K562 (cell line): ENCODE measurements at regions not wholly inside any gene's neighbourhood (a gene's known extent, or its start where the extent isn't known, plus 50 kb on each side); places are given as distances from the start of the nearest gene placed in this dataset.

ENCODE experiments used
- ATAC-seq: fragments of 200-7000 bp; cut with Tn5 transposase; 3 replicates; pipeline ENCODE4 v1.9.1; 2020; ENCODE audit warnings: moderate library complexity
- BruUV-seq: library from RNA; stranded (reverse); fragments of 400-500 nt; replicated peaks from 2 replicates; lab custom pipeline; 2021; lab: Mats Ljungman, UMichigan
- CTCF ChIA-PET: fragments of 300-600 bp; formaldehyde crosslinking; extraction: SDS; loops from one replicate; lab custom pipeline; 2021; ENCODE audit warnings: low intra/inter-chr PET ratio; lab: Yijun Ruan, JAX
- POLR2A ChIA-PET: fragments of 300-600, 350-650 bp; sonication (Branson Sonifier 250); formaldehyde crosslinking; extraction: SDS; loops from one replicate; lab custom pipeline; 2021; ENCODE audit warnings: antibody characterized with exemption, inconsistent platforms; lab: Yijun Ruan, JAX
- DNase-seq, 4 experiments: peaks; one replicate each; pipeline versions ENCODE4 v3.0.0 to v3.0.0-alpha.2; 2011 to 2018; ENCODE audit warnings: low spot score in 3 of 4, mixed read lengths in 3 of 4; ENCODE audit errors: extremely low read depth in 1 of 4
- FAIRE-seq: peaks from 2 replicates; lab custom pipeline; 2011; peaks lifted over from hg19 to GRCh38; lab: Jason Lieb, UNC
- H2AFZ ChIP-seq: 2 replicates; pipeline ENCODE4 v1.6.0; 2011; ENCODE audit warnings: low read depth, low read length, control low read depth, inconsistent platforms
- H3K27ac ChIP-seq: fragments of 200-600 bp; 3 replicates; pipeline ENCODE4 v1.8.0; 2011; ENCODE audit warnings: low read depth, mild to moderate bottlenecking, control low read depth, inconsistent platforms, low read length, moderate library complexity, mixed read lengths; ENCODE audit errors: extremely low read depth
- H3K27me3 ChIP-seq, 2 experiments: fragments of 300-600 bp in 1 of 2; 2 replicates in 1 of 2; 3 replicates in 1 of 2; pipeline versions ENCODE4 v1.6.0 to v1.8.0; 2011; ENCODE audit warnings: inconsistent platforms in 2 of 2, low read length in 2 of 2, mild to moderate bottlenecking in 1 of 2, mixed read lengths in 1 of 2, moderate library complexity in 1 of 2; ENCODE audit not compliant: control insufficient read depth in 2 of 2, insufficient read depth in 2 of 2
- H3K36me3 ChIP-seq: fragments of 300-600 bp; 3 replicates; pipeline ENCODE4 v1.8.0; 2011; ENCODE audit warnings: mild to moderate bottlenecking, low read length, inconsistent platforms; ENCODE audit not compliant: control insufficient read depth, insufficient read depth
- H3K4me1 ChIP-seq, 2 experiments: fragments of 200-600 bp in 1 of 2; replicated peaks in 1 of 2; 2 replicates in 1 of 2; 3 replicates in 1 of 2; pipeline versions ENCODE4 v1.5.1 to v1.8.0; 2011; ENCODE audit warnings: inconsistent platforms in 2 of 2, low read length in 2 of 2, mild to moderate bottlenecking in 1 of 2, mixed read lengths in 1 of 2, moderate library complexity in 1 of 2; ENCODE audit not compliant: control insufficient read depth in 2 of 2, insufficient read depth in 2 of 2
- H3K4me2 ChIP-seq: 2 replicates; pipeline ENCODE4 v1.6.1; 2011; ENCODE audit warnings: low read length, control low read depth, inconsistent platforms, mixed read lengths; ENCODE audit not compliant: insufficient read depth
- H3K4me3 ChIP-seq: fragments of 200-600 bp; sonication (generic), shearing (Covaris generic); 2 replicates; pipeline ENCODE4 v1.5.1; 2016; ENCODE audit warnings: control low read depth, inconsistent platforms
- H3K79me2 ChIP-seq: fragments of 200-600 bp; 3 replicates; pipeline ENCODE4 v1.8.0; 2011; ENCODE audit warnings: low read length, inconsistent platforms; ENCODE audit not compliant: control insufficient read depth, insufficient read depth
- H3K9ac ChIP-seq, 2 experiments: 2 replicates each; pipeline versions ENCODE4 v1.6.0 to v1.6.1; 2011; ENCODE audit warnings: low read depth in 2 of 2, low read length in 2 of 2, control low read depth in 1 of 2, inconsistent platforms in 1 of 2, mild to moderate bottlenecking in 1 of 2, mixed read lengths in 1 of 2; ENCODE audit not compliant: insufficient read depth in 1 of 2
- H3K9me1 ChIP-seq: one replicate; pipeline ENCODE4 v1.6.0; 2011; ENCODE audit warnings: inconsistent platforms, mild to moderate bottlenecking, low read length, moderate library complexity; ENCODE audit not compliant: control insufficient read depth, insufficient read depth
- H3K9me3 ChIP-seq: replicated peaks from 2 replicates; pipeline ENCODE4 v1.5.1; 2011; ENCODE audit warnings: low read depth, low read length, inconsistent platforms; ENCODE audit not compliant: control insufficient read depth, insufficient read depth
- H4K20me1 ChIP-seq: replicated peaks from 2 replicates; pipeline ENCODE4 v1.6.1; 2011; ENCODE audit warnings: low read length, inconsistent platforms, mixed read lengths; ENCODE audit not compliant: control insufficient read depth, insufficient read depth
- HNRNPK ChIP-seq: fragments of 200-400 bp; formaldehyde crosslinking; IDR thresholded peaks from one replicate; pipeline ENCODE4 v1.6.1; 2018; ENCODE audit warnings: mild to moderate bottlenecking, low read depth, low read length; ENCODE audit not compliant: poor library complexity, severe bottlenecking
- KDM5B ChIP-seq: fragments of 200-600 bp; sonication (generic); IDR thresholded peaks from 2 replicates; pipeline ENCODE4 v1.6.1; 2012; ENCODE audit warnings: low read depth, mild to moderate bottlenecking, moderate library complexity, low read length, control low read depth, inconsistent platforms; ENCODE audit not compliant: insufficient replicate concordance
- MBD2 ChIP-seq: sonication (generic); IDR thresholded peaks from 2 replicates; pipeline ENCODE4 v1.6.1; 2016; ENCODE audit warnings: low read depth, borderline replicate concordance
- ZBTB17 ChIP-seq: fragments of 450-650 bp; formaldehyde crosslinking; IDR thresholded peaks from 2 replicates; pipeline ENCODE4 v1.4.0; 2020; ENCODE audit warnings: mild to moderate bottlenecking
- in situ Hi-C: fragments of 300-500 bp; cut with MboI; formaldehyde crosslinking; loops from 4 replicates; pipeline ENCODE4 v1.15.0; 2018; ENCODE audit warnings: inconsistent platforms, mixed read lengths
- intact Hi-C: fragments of 100-400 bp; cut with micrococcal nuclease; formaldehyde crosslinking; loops from 2 replicates; pipeline ENCODE4 v1.14.2; 2022
- TF ChIP-seq, protein P1 (sequence below): sonication (generic); formaldehyde crosslinking; IDR thresholded peaks from 2 replicates; pipeline ENCODE4 v1.8.0; 2023; ENCODE audit warnings: missing genetic modification reagents, mild to moderate bottlenecking, borderline replicate concordance
- TF ChIP-seq, protein P2 (sequence below): IDR thresholded peaks from 3 replicates; pipeline ENCODE4 v1.6.1; 2011; ENCODE audit warnings: borderline replicate concordance, mild to moderate bottlenecking; ENCODE audit not compliant: insufficient read length, insufficient read depth
- TF ChIP-seq, protein P3 (sequence below): fragments of 250-450 bp; sonication (Bioruptor Pico); IDR thresholded peaks from 2 replicates; pipeline ENCODE4 v1.4.0; 2020; ENCODE audit warnings: mild to moderate bottlenecking, moderate library complexity
- TF ChIP-seq, protein P4 (sequence below): fragments of 450-650 bp; IDR thresholded peaks from 2 replicates; pipeline ENCODE4 v1.6.1; 2016

DNA sequence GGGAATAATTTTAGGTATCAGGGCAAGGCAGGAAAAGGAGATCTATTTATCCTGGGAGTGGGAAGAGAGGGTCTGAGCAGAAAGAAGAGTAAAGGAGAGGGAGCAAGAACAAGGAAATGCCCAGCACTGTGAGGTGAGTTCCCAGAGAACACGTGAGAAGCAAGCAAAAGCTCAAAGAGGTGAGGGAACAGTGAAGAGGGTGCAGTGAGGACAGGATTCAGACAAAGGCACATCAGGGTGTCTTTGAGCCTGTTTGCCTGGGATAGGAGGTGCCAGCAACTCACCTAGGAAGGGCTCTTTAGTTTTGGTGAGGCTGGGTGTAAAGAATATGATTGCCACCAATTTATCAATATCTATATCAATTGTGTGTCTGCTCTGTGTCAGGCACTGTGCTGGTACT lies 88.9 kb upstream of the NRXN3 start (continued):
- TF ChIP-seq, protein P1, sequence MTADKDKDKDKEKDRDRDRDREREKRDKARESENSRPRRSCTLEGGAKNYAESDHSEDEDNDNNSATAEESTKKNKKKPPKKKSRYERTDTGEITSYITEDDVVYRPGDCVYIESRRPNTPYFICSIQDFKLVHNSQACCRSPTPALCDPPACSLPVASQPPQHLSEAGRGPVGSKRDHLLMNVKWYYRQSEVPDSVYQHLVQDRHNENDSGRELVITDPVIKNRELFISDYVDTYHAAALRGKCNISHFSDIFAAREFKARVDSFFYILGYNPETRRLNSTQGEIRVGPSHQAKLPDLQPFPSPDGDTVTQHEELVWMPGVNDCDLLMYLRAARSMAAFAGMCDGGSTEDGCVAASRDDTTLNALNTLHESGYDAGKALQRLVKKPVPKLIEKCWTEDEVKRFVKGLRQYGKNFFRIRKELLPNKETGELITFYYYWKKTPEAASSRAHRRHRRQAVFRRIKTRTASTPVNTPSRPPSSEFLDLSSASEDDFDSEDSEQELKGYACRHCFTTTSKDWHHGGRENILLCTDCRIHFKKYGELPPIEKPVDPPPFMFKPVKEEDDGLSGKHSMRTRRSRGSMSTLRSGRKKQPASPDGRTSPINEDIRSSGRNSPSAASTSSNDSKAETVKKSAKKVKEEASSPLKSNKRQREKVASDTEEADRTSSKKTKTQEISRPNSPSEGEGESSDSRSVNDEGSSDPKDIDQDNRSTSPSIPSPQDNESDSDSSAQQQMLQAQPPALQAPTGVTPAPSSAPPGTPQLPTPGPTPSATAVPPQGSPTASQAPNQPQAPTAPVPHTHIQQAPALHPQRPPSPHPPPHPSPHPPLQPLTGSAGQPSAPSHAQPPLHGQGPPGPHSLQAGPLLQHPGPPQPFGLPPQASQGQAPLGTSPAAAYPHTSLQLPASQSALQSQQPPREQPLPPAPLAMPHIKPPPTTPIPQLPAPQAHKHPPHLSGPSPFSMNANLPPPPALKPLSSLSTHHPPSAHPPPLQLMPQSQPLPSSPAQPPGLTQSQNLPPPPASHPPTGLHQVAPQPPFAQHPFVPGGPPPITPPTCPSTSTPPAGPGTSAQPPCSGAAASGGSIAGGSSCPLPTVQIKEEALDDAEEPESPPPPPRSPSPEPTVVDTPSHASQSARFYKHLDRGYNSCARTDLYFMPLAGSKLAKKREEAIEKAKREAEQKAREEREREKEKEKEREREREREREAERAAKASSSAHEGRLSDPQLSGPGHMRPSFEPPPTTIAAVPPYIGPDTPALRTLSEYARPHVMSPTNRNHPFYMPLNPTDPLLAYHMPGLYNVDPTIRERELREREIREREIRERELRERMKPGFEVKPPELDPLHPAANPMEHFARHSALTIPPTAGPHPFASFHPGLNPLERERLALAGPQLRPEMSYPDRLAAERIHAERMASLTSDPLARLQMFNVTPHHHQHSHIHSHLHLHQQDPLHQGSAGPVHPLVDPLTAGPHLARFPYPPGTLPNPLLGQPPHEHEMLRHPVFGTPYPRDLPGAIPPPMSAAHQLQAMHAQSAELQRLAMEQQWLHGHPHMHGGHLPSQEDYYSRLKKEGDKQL (CRISPR knock-in tag): no peak
- TF ChIP-seq, protein P2, sequence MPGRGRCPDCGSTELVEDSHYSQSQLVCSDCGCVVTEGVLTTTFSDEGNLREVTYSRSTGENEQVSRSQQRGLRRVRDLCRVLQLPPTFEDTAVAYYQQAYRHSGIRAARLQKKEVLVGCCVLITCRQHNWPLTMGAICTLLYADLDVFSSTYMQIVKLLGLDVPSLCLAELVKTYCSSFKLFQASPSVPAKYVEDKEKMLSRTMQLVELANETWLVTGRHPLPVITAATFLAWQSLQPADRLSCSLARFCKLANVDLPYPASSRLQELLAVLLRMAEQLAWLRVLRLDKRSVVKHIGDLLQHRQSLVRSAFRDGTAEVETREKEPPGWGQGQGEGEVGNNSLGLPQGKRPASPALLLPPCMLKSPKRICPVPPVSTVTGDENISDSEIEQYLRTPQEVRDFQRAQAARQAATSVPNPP: no peak
- no peak for TF ChIP-seq ZBTB17

DNA sequence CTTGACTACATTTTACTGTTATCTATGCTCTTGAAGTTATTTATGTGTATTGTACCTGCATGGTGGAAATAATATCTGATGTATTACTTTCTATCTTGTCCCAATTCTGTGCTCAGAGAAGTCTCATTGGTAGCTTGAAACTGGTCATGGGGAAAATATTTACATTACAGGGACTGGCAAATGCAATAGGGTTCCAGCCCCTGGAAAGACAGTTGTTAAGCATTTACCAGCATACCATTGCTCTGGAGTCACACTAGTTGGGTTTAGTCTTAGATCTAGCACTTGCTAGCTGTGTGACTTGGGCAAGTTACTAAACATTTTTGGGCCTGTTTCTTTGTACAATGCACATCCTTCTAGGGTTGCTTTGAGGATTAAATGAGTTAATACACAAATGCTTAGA lies 86.3 kb upstream of the NRXN3 start:
- no peak for FAIRE-seq
- CTCF ChIA-PET: no interaction called here
- no peak for TF ChIP-seq HNRNPK
- TF ChIP-seq, protein P3, sequence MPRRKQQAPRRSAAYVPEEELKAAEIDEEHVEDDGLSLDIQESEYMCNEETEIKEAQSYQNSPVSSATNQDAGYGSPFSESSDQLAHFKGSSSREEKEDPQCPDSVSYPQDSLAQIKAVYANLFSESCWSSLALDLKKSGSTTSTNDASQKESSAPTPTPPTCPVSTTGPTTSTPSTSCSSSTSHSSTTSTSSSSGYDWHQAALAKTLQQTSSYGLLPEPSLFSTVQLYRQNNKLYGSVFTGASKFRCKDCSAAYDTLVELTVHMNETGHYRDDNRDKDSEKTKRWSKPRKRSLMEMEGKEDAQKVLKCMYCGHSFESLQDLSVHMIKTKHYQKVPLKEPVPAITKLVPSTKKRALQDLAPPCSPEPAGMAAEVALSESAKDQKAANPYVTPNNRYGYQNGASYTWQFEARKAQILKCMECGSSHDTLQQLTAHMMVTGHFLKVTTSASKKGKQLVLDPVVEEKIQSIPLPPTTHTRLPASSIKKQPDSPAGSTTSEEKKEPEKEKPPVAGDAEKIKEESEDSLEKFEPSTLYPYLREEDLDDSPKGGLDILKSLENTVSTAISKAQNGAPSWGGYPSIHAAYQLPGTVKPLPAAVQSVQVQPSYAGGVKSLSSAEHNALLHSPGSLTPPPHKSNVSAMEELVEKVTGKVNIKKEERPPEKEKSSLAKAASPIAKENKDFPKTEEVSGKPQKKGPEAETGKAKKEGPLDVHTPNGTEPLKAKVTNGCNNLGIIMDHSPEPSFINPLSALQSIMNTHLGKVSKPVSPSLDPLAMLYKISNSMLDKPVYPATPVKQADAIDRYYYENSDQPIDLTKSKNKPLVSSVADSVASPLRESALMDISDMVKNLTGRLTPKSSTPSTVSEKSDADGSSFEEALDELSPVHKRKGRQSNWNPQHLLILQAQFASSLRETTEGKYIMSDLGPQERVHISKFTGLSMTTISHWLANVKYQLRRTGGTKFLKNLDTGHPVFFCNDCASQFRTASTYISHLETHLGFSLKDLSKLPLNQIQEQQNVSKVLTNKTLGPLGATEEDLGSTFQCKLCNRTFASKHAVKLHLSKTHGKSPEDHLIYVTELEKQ (CRISPR knock-in tag): no peak
- TF ChIP-seq MBD2: no peak
- TF ChIP-seq KDM5B: no peak
- TF ChIP-seq, protein P4, sequence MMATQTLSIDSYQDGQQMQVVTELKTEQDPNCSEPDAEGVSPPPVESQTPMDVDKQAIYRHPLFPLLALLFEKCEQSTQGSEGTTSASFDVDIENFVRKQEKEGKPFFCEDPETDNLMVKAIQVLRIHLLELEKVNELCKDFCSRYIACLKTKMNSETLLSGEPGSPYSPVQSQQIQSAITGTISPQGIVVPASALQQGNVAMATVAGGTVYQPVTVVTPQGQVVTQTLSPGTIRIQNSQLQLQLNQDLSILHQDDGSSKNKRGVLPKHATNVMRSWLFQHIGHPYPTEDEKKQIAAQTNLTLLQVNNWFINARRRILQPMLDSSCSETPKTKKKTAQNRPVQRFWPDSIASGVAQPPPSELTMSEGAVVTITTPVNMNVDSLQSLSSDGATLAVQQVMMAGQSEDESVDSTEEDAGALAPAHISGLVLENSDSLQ: no peak

More for the DNA sequence above, 86.3 kb upstream of the NRXN3 start:
- H3K27me3 ChIP-seq: peaks cover 2 to 13% of the 10 kb centered on the region in 2 experiments; a peak in 3 of 5 replicates
- in situ Hi-C loops: no loop called here
- H3K9ac ChIP-seq: no peak overlapping the region
- no peaks in the 10 kb centered on the region for H3K9me1 ChIP-seq
- DNase-seq (no peak), ATAC-seq (no peak)
- H3K27ac ChIP-seq: no peak overlapping the region
- POLR2A ChIA-PET: no interaction called here
- H3K4me3 ChIP-seq: no peak overlapping the region
- no peaks in the 10 kb centered on the region for H3K36me3 ChIP-seq
- H3K4me1 ChIP-seq: no peaks in the 10 kb centered on the region
- H3K4me2 ChIP-seq: no peak overlapping the region
- intact Hi-C loops: no loop called here
- no peaks in the 10 kb centered on the region for H3K9me3 ChIP-seq
- no peaks in the 10 kb centered on the region for H3K79me2 ChIP-seq
- no peaks in the 10 kb centered on the region for H4K20me1 ChIP-seq
- BruUV-seq: no TSS peak
- H2AFZ ChIP-seq: no peak overlapping the region
